SKM-1 treated with dmso at 0.1 percent for 144 hours (cell line): ENCODE measurements at regions not wholly inside any gene's neighbourhood (a gene's known extent, or its start where the extent isn't known, plus 50 kb on each side); places are given as distances from the start of the nearest gene placed in this dataset.

ENCODE experiments used
- DNase-seq: peaks from one replicate; lab custom pipeline; 2025; ENCODE audit not compliant: unreplicated experiment; lab: John Stamatoyannopoulos, UW

DNA sequence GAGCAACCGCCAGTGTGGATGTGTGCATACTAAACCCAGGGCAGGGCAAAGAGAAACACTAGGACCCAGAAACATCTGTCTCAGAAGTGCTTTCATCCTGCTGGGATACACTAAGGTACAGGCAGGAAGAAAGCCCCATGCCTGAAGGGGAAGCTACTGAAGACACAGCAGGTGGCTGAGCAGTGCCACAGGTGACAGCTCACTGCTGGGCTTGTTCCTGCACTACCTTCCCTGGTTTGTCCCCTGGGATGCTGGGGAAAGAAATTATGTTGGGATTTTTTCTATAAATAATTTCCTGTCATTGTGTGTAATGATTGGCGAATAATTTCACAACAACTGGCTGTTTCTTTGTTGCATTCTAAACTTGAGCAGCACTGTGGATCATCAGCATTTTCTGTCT, 245.3 kb upstream of the RAB4A start:
- DNase-seq: no peak

DNA sequence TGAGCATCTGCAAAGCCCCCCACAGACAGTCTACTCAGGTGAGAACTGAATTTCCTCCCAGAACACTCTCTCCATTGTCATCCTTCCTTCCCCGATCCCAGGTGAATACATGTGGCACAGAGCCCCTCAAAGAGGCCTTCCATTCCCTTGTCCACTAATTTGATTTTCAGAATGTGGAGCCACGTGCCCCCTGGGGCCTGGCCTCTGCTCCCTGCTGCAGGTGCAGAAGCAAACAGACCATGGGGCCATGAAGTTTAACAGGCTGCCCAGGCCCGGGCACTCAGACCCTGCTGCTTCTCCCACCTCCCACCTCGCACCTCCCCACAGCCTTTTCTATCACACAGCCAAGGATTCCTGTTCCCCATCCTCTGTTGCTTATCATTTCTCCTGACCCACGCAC, 243.8 kb upstream of the RAB4A start:
- DNase-seq: no peak

DNA sequence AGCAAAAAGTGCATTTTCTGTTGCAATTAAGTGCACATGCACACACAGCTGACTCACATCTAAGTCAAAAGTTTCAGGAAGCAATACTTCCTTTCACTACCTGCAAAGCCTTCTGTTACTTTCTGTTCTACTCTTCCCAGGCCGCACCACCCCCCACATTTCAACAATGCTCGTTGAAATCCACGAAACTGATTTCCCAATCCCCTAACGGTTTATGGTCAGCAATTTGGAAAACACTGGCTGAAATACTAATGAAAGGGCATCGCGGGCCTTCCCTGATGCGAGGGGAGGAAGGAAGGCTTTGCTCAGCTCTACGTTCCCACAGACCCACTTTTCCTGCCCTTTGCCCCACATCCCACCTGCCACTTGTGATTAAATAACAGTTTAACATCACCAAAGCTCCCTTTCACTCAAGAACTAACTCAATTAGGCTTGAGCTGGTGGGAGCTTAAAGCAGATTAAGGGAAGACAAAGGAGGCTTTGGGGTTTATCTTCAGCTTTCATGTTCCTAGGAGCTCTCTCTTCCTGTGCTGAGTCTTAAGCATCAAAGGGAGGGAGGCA, 243.2 kb upstream of the RAB4A start:
- peak; percentile 99 for DNase-seq

DNA sequence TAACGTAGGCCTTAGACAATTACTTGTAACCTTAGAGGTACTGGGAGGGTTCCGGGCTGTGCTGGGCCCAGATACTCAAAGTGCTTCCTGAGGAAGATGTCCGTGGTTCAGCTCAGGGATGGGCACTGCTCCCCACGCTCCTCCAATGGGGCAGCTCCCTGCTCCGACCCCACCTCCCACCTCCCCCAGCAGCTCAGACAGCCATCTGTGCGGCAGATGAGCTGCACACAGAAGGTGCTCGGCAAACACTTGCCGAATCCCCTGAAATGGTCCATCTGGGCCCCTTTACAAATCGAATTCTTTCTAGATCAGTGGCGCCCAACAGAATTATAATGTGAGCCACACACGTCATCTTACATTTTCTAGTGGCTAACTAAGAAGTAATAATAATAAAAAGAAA, 242.4 kb upstream of the RAB4A start:
- no peak for DNase-seq

DNA sequence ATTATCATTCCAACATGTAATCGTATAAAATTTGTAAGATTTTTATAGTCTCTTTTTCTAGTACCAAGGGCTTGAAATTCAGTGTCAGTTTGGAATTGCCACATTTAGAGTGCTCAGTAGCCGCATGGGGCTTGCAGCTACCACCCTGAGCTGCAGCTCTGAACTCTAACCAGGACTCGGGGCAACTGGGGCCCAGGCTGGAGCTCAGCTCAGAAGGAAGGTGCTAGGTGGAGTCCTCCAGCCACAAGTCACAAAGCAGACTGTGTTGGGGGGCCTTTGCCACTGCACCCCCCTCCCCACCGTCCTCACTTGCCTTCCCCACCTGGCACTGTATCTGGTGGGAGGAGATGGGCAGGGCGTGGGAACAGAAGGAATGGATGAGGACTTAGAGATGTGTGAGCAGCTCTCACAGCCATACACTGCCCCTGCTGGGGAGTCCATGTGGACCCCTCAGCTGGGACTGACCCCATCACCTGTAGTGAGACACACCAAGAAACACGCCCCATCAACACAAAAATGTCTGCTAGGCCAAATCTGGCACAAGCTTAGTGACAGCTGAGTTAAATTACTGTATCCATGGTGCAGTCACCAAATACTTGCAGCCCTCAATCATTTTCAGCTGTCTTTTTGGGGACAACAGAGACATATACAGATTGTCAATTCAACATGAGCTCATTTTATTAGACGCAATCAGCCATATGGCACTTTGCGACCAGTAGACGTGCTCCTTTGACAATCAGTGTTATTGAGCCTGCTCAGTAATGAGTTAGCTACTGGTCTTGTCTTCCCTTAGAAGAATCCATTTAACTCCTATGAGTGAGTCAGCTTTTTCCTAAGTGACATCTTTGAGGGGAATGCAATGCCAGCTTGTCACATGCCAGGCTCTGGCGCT, 241.7 kb upstream of the RAB4A start:
- DNase-seq: no peak

DNA sequence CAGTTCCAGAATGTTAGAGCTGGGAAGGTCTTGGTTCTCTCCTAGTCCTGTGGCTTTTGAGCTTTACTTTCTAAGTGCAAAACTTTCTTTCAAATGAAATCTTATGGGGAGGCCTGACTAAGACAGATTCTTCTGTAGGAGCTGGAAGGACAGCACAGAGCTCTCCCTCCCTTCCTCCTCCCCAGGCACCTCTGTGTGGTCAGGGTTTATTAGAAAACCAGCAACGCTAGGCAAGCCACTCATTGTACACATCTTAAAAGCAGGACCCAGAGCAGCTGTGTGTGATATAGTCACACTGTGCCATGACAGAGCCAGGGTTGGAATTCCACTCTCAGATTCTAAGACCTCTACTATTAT, 241.1 kb upstream of the RAB4A start:
- DNase-seq: no peak

DNA sequence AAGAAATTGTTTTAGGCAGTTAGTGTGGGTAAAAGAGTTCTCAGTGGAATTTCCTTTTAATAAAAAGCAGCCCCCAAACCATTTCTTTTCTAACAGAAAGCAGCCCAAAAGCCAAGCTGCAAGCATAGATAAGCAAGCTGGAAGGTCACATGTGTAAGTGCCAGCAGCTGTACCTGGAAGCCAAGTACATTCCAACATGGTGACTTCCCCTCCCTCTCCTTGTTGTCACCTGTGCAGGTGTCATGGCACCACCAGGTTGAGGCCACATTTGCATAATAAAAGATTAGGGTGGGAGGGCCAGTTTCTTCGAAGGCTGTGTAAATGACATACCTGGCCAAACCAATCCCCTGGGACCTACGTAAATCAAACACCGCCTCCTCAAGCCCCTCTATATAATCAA, 240.3 kb upstream of the RAB4A start:
- no peak for DNase-seq

DNA sequence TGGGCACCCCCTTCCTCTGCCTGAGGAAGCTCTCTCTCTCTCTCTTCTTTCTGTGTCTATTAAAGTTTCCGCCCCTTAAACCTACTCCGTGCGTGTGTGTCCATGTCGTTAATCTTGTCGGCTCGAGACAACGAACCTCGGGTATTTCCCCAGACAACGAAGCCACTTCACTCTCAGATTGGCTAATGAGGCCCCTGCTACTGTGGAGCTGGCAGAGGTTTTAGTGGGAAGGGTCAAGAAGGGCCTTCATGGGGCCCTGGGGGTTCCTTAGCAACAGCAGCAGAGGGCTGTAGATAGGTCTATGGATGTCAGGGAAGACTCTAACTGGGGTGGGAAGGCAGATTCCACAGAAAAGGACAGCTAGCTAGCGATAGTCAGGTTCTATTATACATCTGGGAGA, 239.8 kb upstream of the RAB4A start:
- DNase-seq: no peak

DNA sequence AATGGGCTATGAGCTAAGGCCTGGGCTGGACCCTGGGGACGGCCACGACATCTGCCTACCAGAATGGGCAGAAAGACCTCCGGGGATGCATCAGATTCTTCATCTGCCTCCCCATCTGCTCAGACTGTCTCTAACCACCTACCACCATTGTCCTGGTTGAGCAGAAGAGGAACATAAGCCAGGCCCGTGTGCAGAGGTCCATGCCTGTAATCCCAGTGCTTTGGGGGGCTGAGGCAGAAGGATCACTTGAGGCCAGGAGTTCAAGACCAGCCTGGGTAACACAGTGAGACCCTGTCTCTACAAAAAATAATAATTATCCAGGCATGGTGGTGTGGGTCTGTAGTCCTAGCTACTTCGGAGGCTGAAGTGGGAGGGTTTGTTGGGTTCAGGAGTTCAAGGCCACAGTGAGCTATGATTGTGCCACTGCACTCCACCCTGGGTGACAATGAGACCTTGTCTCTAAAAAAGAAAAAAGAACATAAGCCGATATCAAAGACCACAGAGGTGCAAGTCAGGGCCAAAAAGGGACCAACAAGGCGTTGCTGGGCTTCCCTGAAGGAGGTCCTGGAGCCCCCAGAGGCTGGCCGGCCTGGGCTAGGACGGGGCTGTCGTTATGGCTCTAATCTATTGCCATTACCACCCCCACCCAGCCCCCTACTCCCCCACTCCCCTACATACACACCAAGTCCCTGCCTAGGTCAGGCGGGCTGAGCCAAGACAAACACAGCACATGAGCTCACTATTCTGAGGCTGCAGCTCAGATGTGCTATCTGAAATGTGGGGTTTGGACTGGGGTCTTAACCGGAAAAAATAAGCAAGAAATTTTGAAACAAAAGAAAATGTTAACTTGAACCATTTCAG, 239.2 kb upstream of the RAB4A start:
- no peak for DNase-seq

DNA sequence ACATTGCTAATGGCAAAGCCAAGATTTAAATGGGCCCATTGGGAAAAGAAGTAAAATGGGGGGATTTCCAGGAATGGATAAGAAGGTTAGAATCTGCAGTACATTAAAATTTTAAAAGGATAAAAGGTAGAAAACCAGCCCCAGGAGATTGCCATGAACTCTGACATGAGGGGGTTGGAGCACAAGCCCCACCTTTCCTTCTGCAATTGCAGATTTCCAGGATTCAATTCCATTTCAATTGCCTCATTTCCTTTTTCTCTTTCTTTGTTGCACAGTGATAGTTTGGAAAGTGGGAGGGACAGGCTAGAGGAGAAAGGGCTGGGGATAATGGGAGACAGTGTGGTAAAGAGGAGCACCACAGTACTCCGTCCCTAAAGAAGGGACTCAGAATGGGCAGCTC, 238.5 kb upstream of the RAB4A start:
- no peak for DNase-seq

DNA sequence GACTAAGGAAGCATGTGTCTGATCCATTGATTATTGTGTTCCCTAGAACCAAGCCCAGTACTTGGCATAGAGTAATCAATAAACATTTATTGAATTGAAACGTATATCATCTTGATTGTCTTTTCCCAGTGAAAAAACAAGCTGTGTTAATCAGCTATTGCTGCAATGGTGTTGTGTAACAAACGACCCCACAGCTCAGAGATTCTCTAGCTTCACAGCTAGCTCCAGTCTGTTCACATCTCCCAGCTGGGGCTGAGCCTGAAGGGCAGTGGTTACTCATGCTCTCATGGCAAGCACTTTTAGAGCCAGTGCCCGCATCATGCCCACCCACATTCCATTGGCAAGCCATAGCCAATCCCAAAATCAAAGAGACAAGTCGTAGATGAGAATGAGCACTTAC, 237.4 kb upstream of the RAB4A start:
- no peak for DNase-seq

DNA sequence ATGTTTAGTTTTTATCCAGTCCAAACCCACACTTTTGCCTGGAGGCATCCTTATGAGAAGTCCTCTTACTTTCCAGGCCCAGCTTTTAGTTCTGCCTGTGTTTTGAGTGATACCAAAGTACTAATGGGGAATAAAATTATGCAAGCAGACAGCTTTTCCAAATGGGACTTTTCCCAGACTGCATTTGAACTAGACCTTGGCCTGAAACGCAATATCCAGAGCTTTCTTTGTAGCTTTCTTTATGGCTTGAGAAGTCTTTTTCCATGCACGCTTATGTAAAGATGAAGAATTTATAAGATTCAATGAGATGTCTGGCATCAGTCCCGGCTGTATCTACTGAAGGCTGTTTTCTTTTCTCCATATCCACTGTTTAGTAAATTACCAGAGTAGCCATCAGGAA, 236.6 kb upstream of the RAB4A start:
- DNase-seq: no peak

DNA sequence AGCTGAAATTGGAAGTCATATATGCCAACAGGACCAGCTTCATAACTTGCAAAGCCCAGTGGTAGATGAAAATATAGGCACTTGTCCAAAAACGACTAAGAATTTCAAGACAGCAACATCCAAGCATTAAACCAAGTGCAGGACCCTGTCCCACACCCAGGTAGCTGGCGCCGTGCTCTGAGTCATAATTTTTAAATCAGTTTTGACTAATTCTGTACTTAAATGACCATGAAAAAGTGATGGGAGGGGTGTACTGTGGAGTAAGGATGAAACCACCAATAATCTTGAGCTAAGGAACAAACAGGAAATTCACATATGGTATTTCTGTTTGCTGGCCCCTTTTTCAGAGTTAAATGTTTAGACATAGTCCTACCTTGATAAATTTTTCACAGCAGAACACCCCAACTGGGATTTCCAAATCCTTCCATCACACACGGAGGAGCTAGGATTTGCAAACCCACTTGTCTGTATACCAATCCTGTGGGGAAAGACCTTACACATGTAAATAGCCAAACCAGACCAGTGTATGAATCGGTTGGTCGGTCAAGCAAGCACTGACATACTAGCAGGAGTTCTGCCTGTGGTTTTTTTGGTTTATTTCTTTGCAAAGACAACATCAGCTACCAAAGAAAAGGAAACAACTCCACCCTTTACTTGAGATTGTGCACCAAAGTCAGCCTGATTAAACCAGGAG, 235.7 kb upstream of the RAB4A start:
- no peak for DNase-seq

DNA sequence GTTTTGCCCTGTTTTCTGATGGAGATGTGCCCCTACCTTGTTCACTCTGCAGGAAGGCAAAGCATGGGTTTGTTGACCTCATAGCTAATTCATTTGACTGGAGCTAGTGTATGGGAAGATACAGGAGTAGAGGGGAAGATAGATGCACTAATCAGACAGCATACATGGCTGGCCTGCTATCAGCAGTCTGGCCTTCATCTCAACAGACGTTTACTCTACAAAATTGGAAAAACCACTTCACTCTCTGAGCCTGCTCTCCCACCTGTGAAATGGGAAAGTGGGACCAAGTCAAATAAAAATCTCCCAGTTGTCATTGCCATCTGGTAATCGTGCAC, 235.2 kb upstream of the RAB4A start:
- DNase-seq: no peak

DNA sequence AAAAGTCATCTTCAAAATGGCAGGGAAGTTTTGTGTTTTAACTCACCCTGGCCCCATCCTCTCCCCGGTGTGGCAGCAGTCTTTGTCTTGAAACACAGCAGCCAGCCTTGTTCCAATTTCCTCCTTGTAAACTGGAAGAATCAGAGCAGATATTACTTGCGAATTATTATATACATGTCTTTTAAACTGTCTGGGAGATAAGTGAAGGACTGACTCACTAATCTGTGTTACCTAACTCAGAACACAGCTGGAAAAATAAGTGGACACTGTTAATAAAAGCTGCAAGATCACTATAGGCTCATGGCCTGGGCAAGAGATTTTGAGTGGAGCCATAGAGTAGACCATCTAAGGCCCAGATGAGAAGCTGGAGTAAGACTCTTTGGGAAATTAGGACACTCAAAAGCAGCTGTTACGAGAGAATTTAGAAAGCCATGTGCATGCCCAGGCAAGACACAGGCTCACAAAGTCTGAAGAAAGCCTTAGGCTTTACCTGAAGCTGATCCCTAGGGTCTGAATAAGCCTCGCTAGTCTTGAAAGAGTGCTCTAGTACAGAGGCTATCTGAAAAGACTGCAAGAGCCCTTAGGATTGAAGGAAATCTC, 233.0 kb upstream of the RAB4A start:
- no peak for DNase-seq

DNA sequence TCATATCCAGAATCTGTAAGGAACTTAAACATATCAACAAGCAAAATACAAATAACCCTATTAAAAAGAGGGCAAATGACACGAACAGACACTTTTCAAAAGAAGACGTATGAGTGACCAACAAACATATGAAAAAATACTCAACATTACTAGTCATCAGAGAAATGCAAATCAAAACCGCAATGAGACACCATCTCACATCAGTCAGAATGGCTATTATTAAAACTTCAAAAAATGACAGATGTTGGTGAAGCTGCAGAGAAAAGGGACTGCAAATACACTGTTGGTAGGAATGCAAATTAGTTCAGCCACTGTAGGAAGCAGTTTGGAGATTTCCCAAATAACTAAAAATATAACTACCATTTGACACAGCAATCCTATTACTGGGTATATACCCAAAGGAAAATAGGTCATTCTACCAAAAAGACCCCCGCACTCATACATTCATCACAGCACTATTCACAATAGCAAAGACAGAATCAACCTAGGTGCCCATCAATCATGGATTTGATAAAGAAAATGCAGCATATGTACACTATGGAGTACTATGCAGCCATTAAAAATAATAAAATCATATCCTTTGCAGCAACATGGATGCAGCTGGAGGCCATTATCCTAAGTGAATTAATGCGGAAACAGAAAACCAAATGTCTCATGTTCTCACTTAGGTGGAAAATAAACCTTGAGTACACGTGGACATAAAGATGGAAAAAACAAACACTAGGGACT, 230.1 kb upstream of the RAB4A start:
- DNase-seq: no peak

DNA sequence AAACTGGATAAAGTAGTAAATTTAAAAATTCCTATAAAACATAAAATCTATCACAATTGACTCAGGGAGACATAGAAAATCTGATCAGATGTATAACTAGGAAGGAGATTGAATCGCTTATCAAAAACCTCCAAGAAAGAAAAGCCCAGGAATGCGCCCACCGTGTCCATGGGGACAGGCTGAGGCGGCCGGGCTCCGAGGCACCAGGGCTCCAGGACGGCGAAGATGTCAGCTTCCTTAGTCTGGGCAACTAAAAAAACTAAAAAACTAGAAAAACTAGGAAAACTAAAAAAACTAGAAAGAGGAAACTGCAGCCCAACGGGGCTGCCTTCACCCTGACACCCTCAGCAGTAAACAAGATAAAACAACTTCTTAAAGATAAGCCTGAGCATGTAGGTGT, 229.0 kb upstream of the RAB4A start:
- no peak for DNase-seq

DNA sequence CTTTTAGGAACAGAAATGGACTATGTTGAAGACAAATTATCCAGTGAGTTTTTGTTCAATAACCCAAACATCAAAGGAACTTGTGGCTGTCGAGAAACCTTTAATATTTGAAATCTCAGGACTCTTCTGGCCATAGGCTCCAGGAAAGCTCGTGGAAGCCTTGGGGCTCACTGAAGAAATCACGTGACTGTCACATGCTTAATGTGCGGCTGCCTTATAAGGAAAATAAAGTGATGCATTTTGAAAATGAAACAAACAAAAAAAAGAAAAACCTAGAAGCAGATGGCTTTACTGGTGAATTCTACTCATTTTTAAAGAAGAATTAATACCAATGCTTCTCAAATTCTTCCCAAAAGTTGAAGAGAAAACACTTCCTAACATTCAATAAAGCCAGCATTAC, 228.4 kb upstream of the RAB4A start:
- no peak for DNase-seq

DNA sequence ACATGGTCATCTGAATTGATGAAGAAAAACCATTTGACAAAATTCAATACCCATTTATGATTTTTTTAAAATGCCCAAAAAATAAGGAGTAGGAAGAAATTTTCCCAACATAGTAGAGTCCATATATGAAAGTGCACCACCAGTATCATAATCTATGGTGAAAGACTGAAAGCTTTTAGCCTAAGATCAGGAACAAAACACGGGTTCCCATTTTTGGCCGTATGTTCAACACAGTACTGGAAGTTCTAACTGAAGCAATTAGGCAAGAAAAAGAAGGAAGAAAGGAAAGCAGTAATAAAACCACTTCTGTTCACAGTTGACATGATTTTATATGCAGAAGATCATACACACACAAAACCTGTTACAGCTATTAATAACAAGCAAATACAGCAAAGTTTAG, 227.8 kb upstream of the RAB4A start:
- peak; percentile 77 for DNase-seq

DNA sequence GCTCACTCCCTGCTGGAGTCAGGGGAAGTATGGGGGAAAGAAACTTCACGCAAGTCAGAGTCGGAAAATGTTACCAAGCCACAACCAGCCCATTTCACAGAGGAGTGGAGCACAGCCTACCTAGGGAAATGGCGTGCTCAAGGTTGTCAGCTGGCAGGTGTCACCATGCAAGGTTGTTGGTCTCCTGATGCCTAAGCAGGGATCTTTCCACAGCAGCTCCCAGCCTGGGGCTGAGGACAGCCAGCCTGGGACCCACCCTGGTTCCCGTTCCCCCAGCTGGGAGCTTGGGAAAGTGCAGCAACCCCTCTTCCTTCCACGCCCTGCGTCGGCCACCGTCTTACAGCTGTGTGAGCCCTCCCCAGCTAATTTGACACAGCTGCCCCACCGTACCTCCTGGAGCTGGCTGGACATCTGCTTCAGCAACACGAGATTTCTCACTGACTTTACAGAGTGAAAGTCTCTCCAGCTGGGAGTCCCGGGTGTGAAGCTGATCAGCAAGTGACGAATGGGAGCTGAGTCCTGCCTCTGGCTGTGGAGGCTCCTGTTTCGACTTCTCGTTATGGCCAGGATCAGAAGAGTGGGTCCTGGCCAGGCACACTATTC, 224.6 kb upstream of the RAB4A start:
- no peak for DNase-seq
